H1 (cell line): ENCODE measurements at regions not wholly inside any gene's neighbourhood (a gene's known extent, or its start where the extent isn't known, plus 50 kb on each side); places are given as distances from the start of the nearest gene placed in this dataset.

Experiments used
- CTCF ChIA-PET: fragments of 300-600 bp; sonication (Branson Sonifier 250); formaldehyde crosslinking; loops from one replicate; lab custom pipeline; 2021; ENCODE audit not compliant: partially characterized antibody; lab: Charles Lee
- POLR2A ChIA-PET: fragments of 300-600 bp; sonication (Branson Sonifier 250); formaldehyde crosslinking; loops from one replicate; lab custom pipeline; 2021; ENCODE audit warnings: inconsistent platforms; ENCODE audit not compliant: partially characterized antibody; lab: Charles Lee
- DNase-seq, 2 experiments: peaks; one replicate each; pipeline versions ENCODE4 v3.0.0 to v3.0.0-alpha.2; 2010 to 2022; ENCODE audit warnings: low spot score in 2 of 2, low read depth in 1 of 2, mixed read lengths in 1 of 2
- FAIRE-seq: peaks from 2 replicates; lab custom pipeline; 2011; peaks lifted over from hg19 to GRCh38; lab: Jason Lieb, UNC
- H2AFZ ChIP-seq: 2 replicates; pipeline ENCODE4 v1.8.1; 2012; ENCODE audit warnings: low read length, inconsistent platforms
- H2AK5ac ChIP-seq: 2 replicates; pipeline ENCODE4 v1.6.1; 2013; ENCODE audit warnings: low read depth, low read length
- H2BK120ac ChIP-seq: replicated peaks from 2 replicates; pipeline ENCODE3; 2013; ENCODE audit warnings: low read depth, low read length, inconsistent platforms
- H2BK12ac ChIP-seq: 2 replicates; pipeline ENCODE4 v1.6.1; 2013; ENCODE audit warnings: low read depth, low read length
- H2BK15ac ChIP-seq: 2 replicates; pipeline ENCODE4 v1.6.1; 2013; ENCODE audit warnings: low read length
- H2BK20ac ChIP-seq: 2 replicates; pipeline ENCODE4 v1.6.1; 2013; ENCODE audit warnings: low read length
- H2BK5ac ChIP-seq: 2 replicates; pipeline ENCODE4 v1.6.1; 2013; ENCODE audit warnings: low read depth, low read length
- H3K14ac ChIP-seq: 2 replicates; pipeline ENCODE4 v1.6.1; 2013; ENCODE audit warnings: inconsistent platforms; ENCODE audit not compliant: insufficient read length
- H3K18ac ChIP-seq: 2 replicates; pipeline ENCODE4 v1.6.1; 2013; ENCODE audit warnings: low read length; ENCODE audit errors: extremely low read depth
- H3K23ac ChIP-seq: 2 replicates; pipeline ENCODE4 v1.6.1; 2013; ENCODE audit warnings: inconsistent platforms; ENCODE audit not compliant: insufficient read length
- H3K23me2 ChIP-seq: 2 replicates; pipeline ENCODE4 v1.6.1; 2013; ENCODE audit warnings: low read depth, low read length
- H3K27ac ChIP-seq: 2 replicates; pipeline ENCODE4 v1.6.1; 2011; ENCODE audit warnings: low read depth, low read length, inconsistent platforms
- H3K27me3 ChIP-seq, 4 experiments: replicated peaks in 1 of 4; 1 replicate in 1 of 4; 2 replicates in 3 of 4; pipeline versions ENCODE4 v1.6.1 to v1.8.1; 2011 to 2013; ENCODE audit warnings: low read length in 3 of 4, mild to moderate bottlenecking in 3 of 4, inconsistent platforms in 2 of 4, mixed read lengths in 2 of 4, moderate library complexity in 1 of 4; ENCODE audit not compliant: control insufficient read depth in 3 of 4, insufficient read depth in 3 of 4; ENCODE audit errors: extremely low read depth in 1 of 4
- H3K36me3 ChIP-seq, 4 experiments: 2 replicates each; pipeline versions ENCODE4 v1.6.1 to v1.8.1; 2011 to 2013; ENCODE audit warnings: mild to moderate bottlenecking in 4 of 4, low read length in 3 of 4, moderate library complexity in 2 of 4, control low read depth in 1 of 4, inconsistent platforms in 1 of 4; ENCODE audit not compliant: insufficient read depth in 4 of 4, control insufficient read depth in 2 of 4
- H3K4ac ChIP-seq: replicated peaks from 2 replicates; pipeline ENCODE3; 2013; ENCODE audit warnings: low read length, low read depth, mixed read lengths, inconsistent platforms; ENCODE audit not compliant: insufficient read length
- H3K4me1 ChIP-seq, 4 experiments: replicated peaks in 1 of 4; 1 replicate in 1 of 4; 2 replicates in 3 of 4; pipeline versions ENCODE4 v1.6.1 to v1.8.1; 2011 to 2013; ENCODE audit warnings: low read length in 3 of 4, inconsistent platforms in 2 of 4, mixed read lengths in 1 of 4; ENCODE audit not compliant: insufficient read depth in 4 of 4, control insufficient read depth in 3 of 4
- H3K4me2 ChIP-seq, 2 experiments: 2 replicates each; pipeline versions ENCODE4 v1.6.1 to v1.8.1; 2011 to 2013; ENCODE audit warnings: low read depth in 2 of 2, low read length in 2 of 2, control low read depth in 1 of 2, inconsistent platforms in 1 of 2, mild to moderate bottlenecking in 1 of 2; ENCODE audit not compliant: insufficient read depth in 1 of 2
- H3K4me3 ChIP-seq, 4 experiments: fragments of 200-600, 300-600 bp in 1 of 4; sonication (generic), shearing (Covaris generic), sonication (Bioruptor Twin) in 1 of 4; 2 replicates each; pipeline versions ENCODE4 v1.5.1 to v1.8.1; 2011 to 2016; ENCODE audit warnings: low read length in 4 of 4, low read depth in 3 of 4, control low read depth in 2 of 4, inconsistent platforms in 2 of 4, mild to moderate bottlenecking in 2 of 4, mixed read lengths in 1 of 4, moderate library complexity in 1 of 4; ENCODE audit not compliant: insufficient read depth in 2 of 4; ENCODE audit errors: extremely low read depth in 1 of 4
- H3K56ac ChIP-seq: replicated peaks from 2 replicates; pipeline ENCODE3; 2013; ENCODE audit warnings: low read depth, mild to moderate bottlenecking, mixed read lengths, low read length, inconsistent platforms; ENCODE audit not compliant: insufficient read length
- H3K79me1 ChIP-seq: 2 replicates; pipeline ENCODE4 v1.6.1; 2013; ENCODE audit warnings: low read depth, low read length, control low read depth
- H3K79me2 ChIP-seq, 2 experiments: 2 replicates each; pipeline versions ENCODE4 v1.6.1 to v1.8.1; 2012 to 2013; ENCODE audit warnings: low read length in 2 of 2, mild to moderate bottlenecking in 2 of 2, inconsistent platforms in 1 of 2; ENCODE audit not compliant: insufficient read depth in 2 of 2, control insufficient read depth in 1 of 2
- H3K9ac ChIP-seq, 4 experiments: replicated peaks in 1 of 4; 1 replicate in 1 of 4; 2 replicates in 3 of 4; pipeline versions ENCODE4 v1.6.1 to v1.8.1; 2011 to 2013; ENCODE audit warnings: low read depth in 3 of 4, low read length in 3 of 4, control low read depth in 2 of 4, mild to moderate bottlenecking in 2 of 4, moderate library complexity in 2 of 4, inconsistent platforms in 1 of 4; ENCODE audit errors: extremely low read depth in 1 of 4
- H3K9me3 ChIP-seq, 2 experiments: 2 replicates each; pipeline versions ENCODE4 v1.6.1 to v1.8.1; 2012 to 2013; ENCODE audit warnings: mild to moderate bottlenecking in 2 of 2, moderate library complexity in 2 of 2, control low read depth in 1 of 2, inconsistent platforms in 1 of 2, low read depth in 1 of 2, low read length in 1 of 2, mixed read lengths in 1 of 2; ENCODE audit not compliant: insufficient read depth in 2 of 2
- H4K20me1 ChIP-seq, 2 experiments: replicated peaks in 1 of 2; 2 replicates each; pipeline versions ENCODE3 to v1.8.1; 2011 to 2013; ENCODE audit warnings: inconsistent platforms in 2 of 2, low read length in 2 of 2, mild to moderate bottlenecking in 1 of 2; ENCODE audit not compliant: insufficient read depth in 2 of 2, control insufficient read depth in 1 of 2
- H4K5ac ChIP-seq: 2 replicates; pipeline ENCODE4 v1.6.1; 2013; ENCODE audit warnings: low read length, low read depth, mixed read lengths, inconsistent platforms; ENCODE audit not compliant: insufficient read length
- H4K8ac ChIP-seq: 2 replicates; pipeline ENCODE4 v1.8.0; 2013; ENCODE audit warnings: mild to moderate bottlenecking, moderate library complexity, low read length, inconsistent platforms; ENCODE audit not compliant: insufficient read depth; ENCODE audit errors: extremely low read depth
- H4K91ac ChIP-seq: replicated peaks from 2 replicates; pipeline ENCODE3; 2013; ENCODE audit warnings: low read length, mixed read lengths, inconsistent platforms; ENCODE audit not compliant: insufficient read length
- ASH2L ChIP-seq: fragments of 200-600, 300-600 bp; sonication (generic); IDR thresholded peaks from one replicate; pipeline ENCODE4 v1.7.1; 2017; ENCODE audit warnings: low read length
- BACH1 ChIP-seq: IDR thresholded peaks from 2 replicates; pipeline ENCODE4 v1.6.1; 2012; ENCODE audit warnings: low read length, improper control_type of control experiment
- BCL11A ChIP-seq, 2 experiments: IDR thresholded peaks; one replicate each; pipeline ENCODE4 v1.6.1; 2011; ENCODE audit warnings: low read depth in 2 of 2, low read length in 2 of 2, mild to moderate bottlenecking in 2 of 2
- CHD2 ChIP-seq: IDR thresholded peaks from 2 replicates; pipeline ENCODE4 v1.6.1; 2012; ENCODE audit warnings: low read length, improper control_type of control experiment
- CTBP2 ChIP-seq: IDR thresholded peaks from 2 replicates; pipeline ENCODE4 v1.7.0; 2011; ENCODE audit warnings: borderline replicate concordance, mild to moderate bottlenecking, moderate library complexity, mixed read lengths, low read length; ENCODE audit not compliant: insufficient read depth, insufficient read length
- EP300 ChIP-seq, 2 experiments: IDR thresholded peaks; 1 replicate in 1 of 2; 2 replicates in 1 of 2; pipeline ENCODE4 v1.6.1; 2011 to 2012; ENCODE audit warnings: low read depth in 2 of 2, low read length in 2 of 2, mild to moderate bottlenecking in 2 of 2, borderline replicate concordance in 1 of 2, inconsistent platforms in 1 of 2, moderate library complexity in 1 of 2
- NRF1 ChIP-seq: IDR thresholded peaks from 2 replicates; pipeline ENCODE4 v1.6.1; 2011; ENCODE audit warnings: mild to moderate bottlenecking, low read depth, low read length, improper control_type of control experiment
- RFX5 ChIP-seq: IDR thresholded peaks from 2 replicates; pipeline ENCODE4 v1.6.1; 2011; ENCODE audit warnings: low read depth, low read length, improper control_type of control experiment, borderline replicate concordance
- SAP30 ChIP-seq: fragments of 300-600 bp; sonication (generic); IDR thresholded peaks from 2 replicates; pipeline ENCODE4 v1.7.1; 2012; ENCODE audit warnings: low read length, moderate library complexity, mild to moderate bottlenecking, inconsistent platforms; ENCODE audit not compliant: insufficient read depth, insufficient replicate concordance
- SIX5 ChIP-seq: IDR thresholded peaks from 2 replicates; pipeline ENCODE4 v1.6.1; 2011; ENCODE audit warnings: mild to moderate bottlenecking, low read depth, low read length
- SP2 ChIP-seq: IDR thresholded peaks from 2 replicates; pipeline ENCODE4 v1.6.1; 2012; ENCODE audit warnings: mild to moderate bottlenecking, low read length, inconsistent platforms
- TCF12 ChIP-seq: IDR thresholded peaks from 2 replicates; pipeline ENCODE4 v1.6.1; 2011; ENCODE audit warnings: low read depth, mild to moderate bottlenecking, low read length
- WGBS, 2 experiments: shearing (Covaris generic) in 1 of 2; methylation state at CpG; one replicate each; pipeline versions ENCODE4 v1.1.6 to v1.1.7; 2013 to 2015; ENCODE audit warnings: low lambda C conversion rate in 2 of 2, mixed read lengths in 2 of 2, inconsistent platforms in 1 of 2, low coverage in 1 of 2, missing lambda C conversion rate in 1 of 2; ENCODE audit not compliant: insufficient replicate concordance in 2 of 2, insufficient coverage in 1 of 2, insufficient read length in 1 of 2; ENCODE audit errors: extremely low coverage in 1 of 2, missing lambda C conversion rate in 1 of 2; 5-methylcytosine and 5-hydroxymethylcytosine counted together

GRCh38 chr16:7077636-7078035 lies 255.0 kb upstream of the RBFOX1 start:
- 94% methylated on average over 4 of the region's 4 CpGs; no CpG with 5 or more reads in 1 of the 2 experiments for WGBS, 2 experiments

More at GRCh38 chr16:7077636-7078035, 255.0 kb upstream of the RBFOX1 start:
- Histone ChIP-seq H3K18ac (no peak overlapping the region), H2AK5ac (no peak overlapping the region), H3K27ac (no peak overlapping the region), H3K23me2 (no peaks in the 10 kb centered on the region), H3K4ac (no peak overlapping the region), H2BK12ac (no peak overlapping the region), H3K4me1 (no peaks in the 10 kb centered on the region), H3K4me2 (no peak overlapping the region), H3K9me3 (no peaks in the 10 kb centered on the region), H4K5ac (no peak overlapping the region), H2AFZ (no peak overlapping the region), H3K36me3 (no peaks in the 10 kb centered on the region), H2BK5ac (no peak overlapping the region), H3K79me2 (no peaks in the 10 kb centered on the region), H2BK15ac (no peak overlapping the region), H3K27me3 (no peaks in the 10 kb centered on the region), H3K4me3 (no peak overlapping the region), H3K14ac (no peak overlapping the region), H4K91ac (no peak overlapping the region), H2BK20ac (no peak overlapping the region), H3K56ac (no peak overlapping the region), H3K79me1 (no peaks in the 10 kb centered on the region)
- FAIRE-seq, result no peak
- POLR2A ChIA-PET, result no interaction called here
- CTCF ChIA-PET, result interaction anchor here (0.8 to 1.8 kb wide), 2 partner anchors 21 to 1119 kb away, joined by 3 read pairs; no protein-coding TSS in a partner anchor
- DNase-seq, result no peak
- TF ChIP-seq BCL11A (IDR thresholded peaks at IDR 0.05; ENCODE audit: low read depth in 2 of 2, low read length in 2 of 2), result no peak
- TF ChIP-seq SIX5, result no peak
- no peak for TF ChIP-seq SP2
- no peak for TF ChIP-seq ASH2L
- no peak for TF ChIP-seq BACH1
- no peak for TF ChIP-seq TCF12
- TF ChIP-seq EP300 (IDR thresholded peaks at IDR 0.05; ENCODE audit: borderline replicate concordance in 1 of 2, low read depth in 2 of 2, low read length in 2 of 2), result no peak
- no peak for TF ChIP-seq RFX5
- TF ChIP-seq CTBP2, result no peak
- TF ChIP-seq NRF1, result no peak
- TF ChIP-seq SAP30, result no peak
- no peak for TF ChIP-seq CHD2
- TF ChIP-seq, all 59 proteins: peak for 0
- Histone ChIP-seq H3K23ac (no peak overlapping the region), H2BK120ac (no peak overlapping the region), H4K8ac (no peak overlapping the region), H3K9ac (no peak overlapping the region), H4K20me1 (no peaks in the 10 kb centered on the region)
